GM12878 (cell line): ENCODE measurements at regions not wholly inside any gene's neighbourhood (a gene's known extent, or its start where the extent isn't known, plus 50 kb on each side); places are given as distances from the start of the nearest gene placed in this dataset.

ENCODE experiments used
- ATAC-seq: fragments of 200-7000 bp; cut with Tn5 transposase; 3 replicates; pipeline ENCODE4 v1.9.1; 2020; ENCODE audit warnings: mild to moderate bottlenecking, moderate library complexity
- BruUV-seq: library from RNA; stranded (reverse); fragments of 400-500 nt; replicated peaks from 2 replicates; lab custom pipeline; 2021; lab: Mats Ljungman, UMichigan
- CTCF ChIA-PET: fragments of 300-600 bp; sonication (Branson Sonifier 250); formaldehyde crosslinking; extraction: SDS; loops from one replicate; lab custom pipeline; 2021; ENCODE audit warnings: inconsistent platforms; lab: Yijun Ruan, JAX
- POLR2A ChIA-PET: fragments of 350-600 bp; formaldehyde crosslinking; extraction: SDS; loops from one replicate; lab custom pipeline; 2021; ENCODE audit warnings: inconsistent platforms; lab: Charles Lee
- RAD21 ChIA-PET: fragments of 300-600 bp; sonication (Branson Sonifier 250); formaldehyde crosslinking; loops from one replicate; lab custom pipeline; 2023; ENCODE audit warnings: antibody characterized with exemption; ENCODE audit not compliant: unreplicated experiment; lab: Charles Lee
- SMC1A ChIA-PET: fragments of 300-600 bp; sonication (Branson Sonifier 250); formaldehyde crosslinking; loops from one replicate; lab custom pipeline; 2023; ENCODE audit not compliant: unreplicated experiment, uncharacterized antibody; lab: Charles Lee
- DNase-seq: peaks from one replicate; pipeline ENCODE4 v3.0.0-alpha.2; 2011; ENCODE audit warnings: low read depth, low spot score
- FAIRE-seq: peaks from 3 replicates; lab custom pipeline; 2011; peaks lifted over from hg19 to GRCh38; lab: Jason Lieb, UNC
- H2AFZ ChIP-seq: 2 replicates; pipeline ENCODE4 v1.6.0; 2011; ENCODE audit warnings: low read depth, low read length, control low read depth; ENCODE audit not compliant: control insufficient read depth
- H3K27ac ChIP-seq: 2 replicates; pipeline ENCODE4 v1.5.1; 2011; ENCODE audit warnings: control low read depth; ENCODE audit not compliant: control insufficient read depth, insufficient read depth
- H3K27me3 ChIP-seq, 2 experiments: replicated peaks in 1 of 2; 2 replicates each; pipeline versions ENCODE4 v1.6.0 to v1.6.1; 2011; ENCODE audit warnings: low read length in 1 of 2; ENCODE audit not compliant: control insufficient read depth in 2 of 2, insufficient read depth in 2 of 2
- H3K36me3 ChIP-seq, 2 experiments: 2 replicates each; pipeline ENCODE4 v1.5.1; 2011; ENCODE audit warnings: low read length in 1 of 2; ENCODE audit not compliant: control insufficient read depth in 2 of 2, insufficient read depth in 2 of 2
- H3K4me1 ChIP-seq: 2 replicates; pipeline ENCODE4 v1.6.1; 2011; ENCODE audit warnings: mild to moderate bottlenecking, low read length, moderate library complexity, mixed read lengths; ENCODE audit not compliant: control insufficient read depth, insufficient read depth
- H3K4me2 ChIP-seq: 2 replicates; pipeline ENCODE4 v1.6.0; 2011; ENCODE audit warnings: control low read depth; ENCODE audit not compliant: control insufficient read depth, insufficient read depth
- H3K4me3 ChIP-seq: fragments of 200-600 bp; sonication (generic); 2 replicates; pipeline ENCODE4 v1.5.1; 2016
- H3K79me2 ChIP-seq: 2 replicates; pipeline ENCODE4 v1.6.0; 2011; ENCODE audit warnings: low read length; ENCODE audit not compliant: control insufficient read depth, insufficient read depth
- H3K9ac ChIP-seq: 2 replicates; pipeline ENCODE4 v1.8.0; 2011; ENCODE audit warnings: low read length, control low read depth, mixed read lengths; ENCODE audit not compliant: control insufficient read depth, insufficient read depth
- H3K9me3 ChIP-seq: replicated peaks from 3 replicates; pipeline ENCODE4 v1.5.1; 2011; ENCODE audit warnings: mild to moderate bottlenecking, low read length; ENCODE audit not compliant: control insufficient read depth, insufficient read depth
- H4K20me1 ChIP-seq: 2 replicates; pipeline ENCODE4 v1.6.0; 2011; ENCODE audit not compliant: control insufficient read depth, insufficient read depth
- ASH2L ChIP-seq: fragments of 300-600, 200-600 bp; sonication (generic); IDR thresholded peaks from 2 replicates; pipeline ENCODE4 v1.6.1; 2017; ENCODE audit warnings: low read depth, mild to moderate bottlenecking, borderline replicate concordance
- CHD1 ChIP-seq: IDR thresholded peaks from 2 replicates; pipeline ENCODE4 v1.6.1; 2012; ENCODE audit warnings: low read depth, low read length, improper control_type of control experiment
- EGR1 ChIP-seq, 2 experiments: IDR thresholded peaks; 1 replicate in 1 of 2; 2 replicates in 1 of 2; pipeline ENCODE4 v1.6.1; 2011 to 2012; ENCODE audit warnings: low read depth in 2 of 2, low read length in 2 of 2, borderline replicate concordance in 1 of 2, mild to moderate bottlenecking in 1 of 2, moderate library complexity in 1 of 2
- EP300 ChIP-seq, 2 experiments: fragments of 150-350 bp in 1 of 2; IDR thresholded peaks; 2 replicates each; pipeline ENCODE4 v1.6.1; 2011 to 2012; ENCODE audit warnings: low read depth in 2 of 2, low read length in 2 of 2, borderline replicate concordance in 1 of 2, improper control_type of control experiment in 1 of 2, inconsistent platforms in 1 of 2; ENCODE audit not compliant: control insufficient read depth in 1 of 2
- FOXM1 ChIP-seq: IDR thresholded peaks from 2 replicates; pipeline ENCODE4 v1.6.1; 2012; ENCODE audit warnings: low read depth, mild to moderate bottlenecking, inconsistent platforms, low read length, moderate library complexity
- HDAC6 ChIP-seq: fragments of 200-600 bp; sonication (generic); IDR thresholded peaks from one replicate; pipeline ENCODE4 v1.8.0; 2017; ENCODE audit warnings: antibody characterized with exemption; ENCODE audit not compliant: unreplicated experiment
- MYB ChIP-seq: fragments of 150-350 bp; IDR thresholded peaks from 2 replicates; pipeline ENCODE4 v1.6.1; 2014; ENCODE audit warnings: mild to moderate bottlenecking, low read depth, low read length, borderline replicate concordance
- RB1 ChIP-seq: fragments of 450-650 bp; formaldehyde crosslinking; IDR thresholded peaks from 2 replicates; pipeline ENCODE4 v1.6.1; 2017; ENCODE audit warnings: mild to moderate bottlenecking, borderline replicate concordance
- YY1 ChIP-seq: IDR thresholded peaks from 2 replicates; pipeline ENCODE4 v1.6.1; 2011; ENCODE audit warnings: low read depth, mild to moderate bottlenecking, low read length
- ZNF217 ChIP-seq: fragments of 450-650 bp; IDR thresholded peaks from 2 replicates; pipeline ENCODE4 v1.6.1; 2017; ENCODE audit warnings: antibody characterized with exemption, mild to moderate bottlenecking
- ZNF24 ChIP-seq: fragments of 450-650 bp; IDR thresholded peaks from 2 replicates; pipeline ENCODE4 v1.6.1; 2017; ENCODE audit warnings: antibody characterized with exemption, mild to moderate bottlenecking
- ZNF622 ChIP-seq: fragments of 450-650 bp; IDR thresholded peaks from 2 replicates; pipeline ENCODE4 v1.6.1; 2017; ENCODE audit warnings: mild to moderate bottlenecking, inconsistent platforms
- WGBS: methylation state at CpG from one replicate; pipeline ENCODE4 v1.1.6; 2016; ENCODE audit warnings: low lambda C conversion rate; ENCODE audit not compliant: insufficient replicate concordance, insufficient coverage; ENCODE audit errors: missing lambda C conversion rate; 5-methylcytosine and 5-hydroxymethylcytosine counted together
- in situ Hi-C: fragments of 300-500 bp; cut with MboI; formaldehyde crosslinking; loops from 9 replicates; pipeline ENCODE4 v1.14.3; 2018; ENCODE audit warnings: mixed read lengths
- intact Hi-C: fragments of 100-400 bp; cut with micrococcal nuclease; formaldehyde crosslinking; loops from one replicate; pipeline ENCODE4 v1.14.2; 2022; ENCODE audit not compliant: unreplicated experiment
- TF ChIP-seq, protein P1 (sequence below): fragments of 450-650 bp; conservative IDR thresholded peaks from 2 replicates; pipeline ENCODE4 v1.6.1; 2017; ENCODE audit warnings: mild to moderate bottlenecking, moderate library complexity

DNA sequence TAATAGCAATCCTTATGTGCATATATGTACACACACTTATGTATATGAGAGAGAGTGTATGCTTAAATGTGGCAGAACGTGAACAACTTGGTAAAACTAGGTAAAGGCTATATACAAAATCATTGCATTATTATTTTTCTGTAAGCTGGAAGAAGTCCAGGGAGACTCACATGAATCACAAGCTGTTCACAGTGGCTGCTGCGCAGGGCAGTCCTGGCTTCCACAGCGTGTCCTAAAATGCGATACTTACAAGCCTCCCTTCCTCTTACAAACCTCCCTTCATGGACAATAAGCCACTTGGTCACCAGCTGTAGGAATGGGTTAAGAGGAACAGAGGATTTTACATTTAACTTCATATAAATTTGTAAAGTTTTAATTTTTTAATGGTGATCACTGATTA lies 114.9 kb upstream of the AGAP1 start:
- ChIA-PET POLR2A (no interaction called here), SMC1A (no interaction called here), CTCF (no interaction called here), RAD21 (no interaction called here)
- ATAC-seq (no peak), FAIRE-seq (no peak), DNase-seq (no peak)
- Histone ChIP-seq H3K36me3 (no peaks in the 10 kb centered on the region), H3K4me1 (no peaks in the 10 kb centered on the region), H3K79me2 (no peaks in the 10 kb centered on the region), H3K4me3 (no peak overlapping the region), H4K20me1 (no peaks in the 10 kb centered on the region), H3K27ac (no peak overlapping the region), H3K27me3 (no peaks in the 10 kb centered on the region), H3K9me3 (no peaks in the 10 kb centered on the region), H3K9ac (no peak overlapping the region), H2AFZ (no peak overlapping the region), H3K4me2 (no peak overlapping the region)
- WGBS: 52% methylated on average over 4 of the region's 4 CpGs
- intact Hi-C loops: no loop called here
- in situ Hi-C loops: no loop called here
- no TSS peak for BruUV-seq
- TF ChIP-seq CHD1 (no peak), EGR1 (IDR thresholded peaks at IDR 0.05; ENCODE audit: borderline replicate concordance in 1 of 2, low read depth in 2 of 2, low read length in 2 of 2) (no peak), MYB (no peak), ZNF622 (no peak), RB1 (no peak), FOXM1 (no peak), ZNF217 (no peak), HDAC6 (no peak), ASH2L (no peak), YY1 (no peak), ZNF24 (no peak), EP300 (IDR thresholded peaks at IDR 0.05; ENCODE audit: borderline replicate concordance in 1 of 2, control insufficient read depth in 1 of 2, low read depth in 2 of 2, low read length in 2 of 2) (no peak)
- TF ChIP-seq, protein P1, sequence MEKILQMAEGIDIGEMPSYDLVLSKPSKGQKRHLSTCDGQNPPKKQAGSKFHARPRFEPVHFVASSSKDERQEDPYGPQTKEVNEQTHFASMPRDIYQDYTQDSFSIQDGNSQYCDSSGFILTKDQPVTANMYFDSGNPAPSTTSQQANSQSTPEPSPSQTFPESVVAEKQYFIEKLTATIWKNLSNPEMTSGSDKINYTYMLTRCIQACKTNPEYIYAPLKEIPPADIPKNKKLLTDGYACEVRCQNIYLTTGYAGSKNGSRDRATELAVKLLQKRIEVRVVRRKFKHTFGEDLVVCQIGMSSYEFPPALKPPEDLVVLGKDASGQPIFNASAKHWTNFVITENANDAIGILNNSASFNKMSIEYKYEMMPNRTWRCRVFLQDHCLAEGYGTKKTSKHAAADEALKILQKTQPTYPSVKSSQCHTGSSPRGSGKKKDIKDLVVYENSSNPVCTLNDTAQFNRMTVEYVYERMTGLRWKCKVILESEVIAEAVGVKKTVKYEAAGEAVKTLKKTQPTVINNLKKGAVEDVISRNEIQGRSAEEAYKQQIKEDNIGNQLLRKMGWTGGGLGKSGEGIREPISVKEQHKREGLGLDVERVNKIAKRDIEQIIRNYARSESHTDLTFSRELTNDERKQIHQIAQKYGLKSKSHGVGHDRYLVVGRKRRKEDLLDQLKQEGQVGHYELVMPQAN: no peak
